Activated CD8-positive, alpha-beta T cell treated with anti-CD3 and anti-CD28 coated beads for 36 hours (primary cell): ENCODE measurements at regions not wholly inside any gene's neighbourhood (a gene's known extent, or its start where the extent isn't known, plus 50 kb on each side); places are given as distances from the start of the nearest gene placed in this dataset.

ENCODE experiments used
- ATAC-seq: fragments of 200-7000 bp; cut with Tn5 transposase; one replicate; pipeline ENCODE4 v1.10.0; 2021; ENCODE audit warnings: mild to moderate bottlenecking, moderate library complexity
- CTCF ChIA-PET: fragments of 350-600 bp; sonication (Branson Sonifier 250); formaldehyde crosslinking; loops from one replicate; lab custom pipeline; 2021; ENCODE audit warnings: antibody characterized with exemption; lab: Charles Lee
- POLR2A ChIA-PET: fragments of 350-600 bp; sonication (Branson Sonifier 250); formaldehyde crosslinking; loops from one replicate; lab custom pipeline; 2021; ENCODE audit warnings: antibody characterized with exemption; lab: Charles Lee
- DNase-seq: peaks from one replicate; pipeline ENCODE4 v3.0.0-alpha.2; 2020
- H3K27ac Mint-ChIP-seq: one replicate; pipeline ENCODE4 v1.8.0; 2021; ENCODE audit warnings: mild to moderate bottlenecking, mixed read lengths
- H3K27me3 Mint-ChIP-seq: one replicate; pipeline ENCODE4 v1.8.0; 2021; ENCODE audit warnings: mixed read lengths
- H3K36me3 Mint-ChIP-seq: one replicate; pipeline ENCODE4 v1.8.0; 2021; ENCODE audit warnings: low read depth, mixed read lengths
- H3K4me1 Mint-ChIP-seq: one replicate; pipeline ENCODE4 v1.8.0; 2021; ENCODE audit warnings: low read depth, mixed read lengths
- H3K4me3 Mint-ChIP-seq: one replicate; pipeline ENCODE4 v1.8.0; 2021; ENCODE audit warnings: mild to moderate bottlenecking, moderate library complexity, mixed read lengths
- H3K9me3 Mint-ChIP-seq: one replicate; pipeline ENCODE4 v1.8.0; 2021; ENCODE audit warnings: mixed read lengths
- CTCF ChIP-seq: fragments of 200-600 bp; IDR thresholded peaks from one replicate; pipeline ENCODE4 v1.8.0; 2022; ENCODE audit warnings: antibody characterized with exemption, mild to moderate bottlenecking
- intact Hi-C: fragments of 100-400 bp; cut with micrococcal nuclease; formaldehyde crosslinking; loops from one replicate; pipeline ENCODE4 v1.10.0; 2022

GRCh38 chr6:66717801-66718200, 1010.8 kb upstream of the EYS start:
- POLR2A ChIA-PET = no interaction called here
- ATAC-seq (no peak), DNase-seq (no peak)
- Mint-ChIP-seq H3K9me3 (peaks cover 12% of the 10 kb centered on the region), H3K27me3 (no peaks in the 10 kb centered on the region), H3K4me1 (no peaks in the 10 kb centered on the region), H3K36me3 (no peaks in the 10 kb centered on the region), H3K4me3 (no peak overlapping the region), H3K27ac (no peak overlapping the region)
- CTCF ChIA-PET = no interaction called here
- intact Hi-C loops = no loop called here
- TF ChIP-seq CTCF = no peak

GRCh38 chr6:66699385-66699784, 992.4 kb upstream of the EYS start:
- Mint-ChIP-seq H3K27ac (no peak overlapping the region), H3K4me3 (no peak overlapping the region), H3K4me1 (no peaks in the 10 kb centered on the region), H3K36me3 (no peaks in the 10 kb centered on the region), H3K27me3 (no peaks in the 10 kb centered on the region), H3K9me3 (peaks cover 12% of the 10 kb centered on the region)
- intact Hi-C loops = no loop called here
- POLR2A ChIA-PET = no interaction called here
- DNase-seq (no peak), ATAC-seq (no peak)
- TF ChIP-seq CTCF = no peak
- CTCF ChIA-PET = no interaction called here

- peaks cover 14% of the 10 kb centered on the region for H3K9me3 Mint-ChIP-seq
- ChIA-PET POLR2A (no interaction called here), CTCF (no interaction called here)
- H3K4me1 Mint-ChIP-seq = no peaks in the 10 kb centered on the region
- intact Hi-C loops = no loop called here
- H3K36me3 Mint-ChIP-seq = no peaks in the 10 kb centered on the region
- no peaks in the 10 kb centered on the region for H3K27me3 Mint-ChIP-seq
- no peak overlapping the region for H3K4me3 Mint-ChIP-seq
- no peak for TF ChIP-seq CTCF
- DNase-seq (no peak), ATAC-seq (no peak)
- no peak overlapping the region for H3K27ac Mint-ChIP-seq
Measured at GRCh38 chr6:66689608-66690007, 982.6 kb upstream of the EYS start.

- ChIA-PET CTCF (no interaction called here), POLR2A (no interaction called here)
- Mint-ChIP-seq H3K27me3 (no peaks in the 10 kb centered on the region), H3K36me3 (no peaks in the 10 kb centered on the region), H3K9me3 (peaks cover 14% of the 10 kb centered on the region), H3K27ac (no peak overlapping the region), H3K4me1 (no peaks in the 10 kb centered on the region), H3K4me3 (no peak overlapping the region)
- no peak for TF ChIP-seq CTCF
- no peak for ATAC-seq
- no peak for DNase-seq
- intact Hi-C loops = no loop called here
Measured at GRCh38 chr6:66687611-66688140, 980.6 kb upstream of the EYS start.

GRCh38 chr6:66675906-66676305, 968.9 kb upstream of the EYS start:
- no peaks in the 10 kb centered on the region for H3K4me1 Mint-ChIP-seq
- TF ChIP-seq CTCF = no peak
- CTCF ChIA-PET = no interaction called here
- H3K36me3 Mint-ChIP-seq = no peaks in the 10 kb centered on the region
- intact Hi-C loops = no loop called here
- peaks cover 4% of the 10 kb centered on the region for H3K9me3 Mint-ChIP-seq
- no peak overlapping the region for H3K27ac Mint-ChIP-seq
- H3K27me3 Mint-ChIP-seq = no peaks in the 10 kb centered on the region
- no peak overlapping the region for H3K4me3 Mint-ChIP-seq
- POLR2A ChIA-PET = no interaction called here
- no peak for DNase-seq
- ATAC-seq = no peak
